ENCODE measurements at regions not wholly inside any gene's neighbourhood (a gene's known extent, or its start where the extent isn't known, plus 50 kb on each side); places are given as distances from the start of the nearest gene placed in this dataset.

GRCh38 chr10:3277566-3277965 lies 105.0 kb upstream of the PITRM1 start:
- no peak overlapping the region for H3K27ac ChIP-seq (ENCODE audit: low read depth, low read length)
- no peaks in the 10 kb centered on the region for H3K9me3 ChIP-seq (ENCODE audit: control insufficient read depth in 1 of 2, low read length in 2 of 2)
- H3K9ac ChIP-seq (ENCODE audit: low read depth in 1 of 2, low read length in 2 of 2): no peak overlapping the region
- no peaks in the 10 kb centered on the region for H3K36me3 ChIP-seq (ENCODE audit: control insufficient read depth in 1 of 2, insufficient read depth in 2 of 2, low read length in 2 of 2)
- no peak overlapping the region for H3K4me3 ChIP-seq (ENCODE audit: low read depth in 1 of 2, low read length in 2 of 2)
- H3K27me3 ChIP-seq (ENCODE audit: control insufficient read depth in 1 of 2, insufficient read depth in 2 of 2, low read length in 2 of 2): no peaks in the 10 kb centered on the region
- H3K4me1 ChIP-seq (ENCODE audit: control insufficient read depth in 1 of 2, insufficient read depth in 2 of 2, low read length in 2 of 2): no peaks in the 10 kb centered on the region

- H3K4me1 ChIP-seq (ENCODE audit: control insufficient read depth in 1 of 2, insufficient read depth in 2 of 2, low read length in 2 of 2): no peaks in the 10 kb centered on the region
- no peak overlapping the region for H3K27ac ChIP-seq (ENCODE audit: low read depth, low read length)
- H3K27me3 ChIP-seq (ENCODE audit: control insufficient read depth in 1 of 2, insufficient read depth in 2 of 2, low read length in 2 of 2): peaks cover 0 to 3% of the 10 kb centered on the region in 2 donors
- H3K4me3 ChIP-seq (ENCODE audit: low read depth in 1 of 2, low read length in 2 of 2): no peak overlapping the region
- H3K9me3 ChIP-seq (ENCODE audit: control insufficient read depth in 1 of 2, low read length in 2 of 2): no peaks in the 10 kb centered on the region
- no peak overlapping the region for H3K9ac ChIP-seq (ENCODE audit: low read depth in 1 of 2, low read length in 2 of 2)
- no peaks in the 10 kb centered on the region for H3K36me3 ChIP-seq (ENCODE audit: control insufficient read depth in 1 of 2, insufficient read depth in 2 of 2, low read length in 2 of 2)
These were observed 101.8 kb upstream of the PITRM1 start for GRCh38 chr10:3274414-3274813.

- H3K9me3 ChIP-seq (ENCODE audit: control insufficient read depth in 1 of 2, low read length in 2 of 2): no peaks in the 10 kb centered on the region
- no peaks in the 10 kb centered on the region for H3K4me1 ChIP-seq (ENCODE audit: control insufficient read depth in 1 of 2, insufficient read depth in 2 of 2, low read length in 2 of 2)
- no peak overlapping the region for H3K9ac ChIP-seq (ENCODE audit: low read depth in 1 of 2, low read length in 2 of 2)
- no peak overlapping the region for H3K27ac ChIP-seq (ENCODE audit: low read depth, low read length)
- peaks cover 0 to 3% of the 10 kb centered on the region in 2 donors for H3K27me3 ChIP-seq (ENCODE audit: control insufficient read depth in 1 of 2, insufficient read depth in 2 of 2, low read length in 2 of 2)
- no peak overlapping the region for H3K4me3 ChIP-seq (ENCODE audit: low read depth in 1 of 2, low read length in 2 of 2)
- H3K36me3 ChIP-seq (ENCODE audit: control insufficient read depth in 1 of 2, insufficient read depth in 2 of 2, low read length in 2 of 2): no peaks in the 10 kb centered on the region
These were observed 101.4 kb upstream of the PITRM1 start for GRCh38 chr10:3273966-3274365.

- Histone ChIP-seq H3K4me3 (ENCODE audit: low read depth in 1 of 2, low read length in 2 of 2) (no peak overlapping the region), H3K9me3 (ENCODE audit: control insufficient read depth in 1 of 2, low read length in 2 of 2) (no peaks in the 10 kb centered on the region), H3K27me3 (ENCODE audit: control insufficient read depth in 1 of 2, insufficient read depth in 2 of 2, low read length in 2 of 2) (peaks cover 0 to 3% of the 10 kb centered on the region in 2 donors), H3K9ac (ENCODE audit: low read depth in 1 of 2, low read length in 2 of 2) (no peak overlapping the region), H3K27ac (ENCODE audit: low read depth, low read length) (no peak overlapping the region), H3K4me1 (ENCODE audit: control insufficient read depth in 1 of 2, insufficient read depth in 2 of 2, low read length in 2 of 2) (no peaks in the 10 kb centered on the region), H3K36me3 (ENCODE audit: control insufficient read depth in 1 of 2, insufficient read depth in 2 of 2, low read length in 2 of 2) (no peaks in the 10 kb centered on the region)
These were observed 99.7 kb upstream of the PITRM1 start for GRCh38 chr10:3272300-3272699.

- no peak overlapping the region for H3K27ac ChIP-seq (ENCODE audit: low read depth, low read length)
- H3K4me1 ChIP-seq (ENCODE audit: control insufficient read depth in 1 of 2, insufficient read depth in 2 of 2, low read length in 2 of 2): no peaks in the 10 kb centered on the region
- no peaks in the 10 kb centered on the region for H3K9me3 ChIP-seq (ENCODE audit: control insufficient read depth in 1 of 2, low read length in 2 of 2)
- H3K27me3 ChIP-seq (ENCODE audit: control insufficient read depth in 1 of 2, insufficient read depth in 2 of 2, low read length in 2 of 2): peaks cover 0 to 3% of the 10 kb centered on the region in 2 donors
- no peak overlapping the region for H3K4me3 ChIP-seq (ENCODE audit: low read depth in 1 of 2, low read length in 2 of 2)
- no peaks in the 10 kb centered on the region for H3K36me3 ChIP-seq (ENCODE audit: control insufficient read depth in 1 of 2, insufficient read depth in 2 of 2, low read length in 2 of 2)
- H3K9ac ChIP-seq (ENCODE audit: low read depth in 1 of 2, low read length in 2 of 2): no peak overlapping the region
These were observed 99.0 kb upstream of the PITRM1 start for GRCh38 chr10:3271354-3272115.

GRCh38 chr10:3270577-3271316 lies 98.2 kb upstream of the PITRM1 start:
- Histone ChIP-seq H3K4me3 (ENCODE audit: low read depth in 1 of 2, low read length in 2 of 2) (no peak overlapping the region), H3K36me3 (ENCODE audit: control insufficient read depth in 1 of 2, insufficient read depth in 2 of 2, low read length in 2 of 2) (no peaks in the 10 kb centered on the region), H3K27ac (ENCODE audit: low read depth, low read length) (no peak overlapping the region), H3K27me3 (ENCODE audit: control insufficient read depth in 1 of 2, insufficient read depth in 2 of 2, low read length in 2 of 2) (peaks cover 0 to 3% of the 10 kb centered on the region in 2 donors), H3K4me1 (ENCODE audit: control insufficient read depth in 1 of 2, insufficient read depth in 2 of 2, low read length in 2 of 2) (no peaks in the 10 kb centered on the region), H3K9me3 (ENCODE audit: control insufficient read depth in 1 of 2, low read length in 2 of 2) (no peaks in the 10 kb centered on the region), H3K9ac (ENCODE audit: low read depth in 1 of 2, low read length in 2 of 2) (no peak overlapping the region)

- peaks cover 0 to 3% of the 10 kb centered on the region in 2 donors for H3K27me3 ChIP-seq (ENCODE audit: control insufficient read depth in 1 of 2, insufficient read depth in 2 of 2, low read length in 2 of 2)
- H3K27ac ChIP-seq (ENCODE audit: low read depth, low read length): no peak overlapping the region
- H3K4me1 ChIP-seq (ENCODE audit: control insufficient read depth in 1 of 2, insufficient read depth in 2 of 2, low read length in 2 of 2): no peaks in the 10 kb centered on the region
- H3K9me3 ChIP-seq (ENCODE audit: control insufficient read depth in 1 of 2, low read length in 2 of 2): no peaks in the 10 kb centered on the region
- no peak overlapping the region for H3K4me3 ChIP-seq (ENCODE audit: low read depth in 1 of 2, low read length in 2 of 2)
- H3K36me3 ChIP-seq (ENCODE audit: control insufficient read depth in 1 of 2, insufficient read depth in 2 of 2, low read length in 2 of 2): no peaks in the 10 kb centered on the region
- no peak overlapping the region for H3K9ac ChIP-seq (ENCODE audit: low read depth in 1 of 2, low read length in 2 of 2)
These were observed 95.4 kb upstream of the PITRM1 start for GRCh38 chr10:3268025-3268424.

- H3K9me3 ChIP-seq (ENCODE audit: control insufficient read depth in 1 of 2, low read length in 2 of 2): no peaks in the 10 kb centered on the region
- no peaks in the 10 kb centered on the region for H3K27me3 ChIP-seq (ENCODE audit: control insufficient read depth in 1 of 2, insufficient read depth in 2 of 2, low read length in 2 of 2)
- no peaks in the 10 kb centered on the region for H3K36me3 ChIP-seq (ENCODE audit: control insufficient read depth in 1 of 2, insufficient read depth in 2 of 2, low read length in 2 of 2)
- no peak overlapping the region for H3K9ac ChIP-seq (ENCODE audit: low read depth in 1 of 2, low read length in 2 of 2)
- H3K4me3 ChIP-seq (ENCODE audit: low read depth in 1 of 2, low read length in 2 of 2): no peak overlapping the region
- H3K4me1 ChIP-seq (ENCODE audit: control insufficient read depth in 1 of 2, insufficient read depth in 2 of 2, low read length in 2 of 2): no peaks in the 10 kb centered on the region
- no peak overlapping the region for H3K27ac ChIP-seq (ENCODE audit: low read depth, low read length)
These were observed 92.5 kb upstream of the PITRM1 start for GRCh38 chr10:3265088-3265487.

- no peaks in the 10 kb centered on the region for H3K9me3 ChIP-seq (ENCODE audit: control insufficient read depth in 1 of 2, low read length in 2 of 2)
These were observed 91.7 kb upstream of the PITRM1 start for GRCh38 chr10:3264161-3264761.

GRCh38 chr10:3263747-3264146 lies 91.2 kb upstream of the PITRM1 start:
- no peaks in the 10 kb centered on the region for H3K27me3 ChIP-seq (ENCODE audit: control insufficient read depth in 1 of 2, insufficient read depth in 2 of 2, low read length in 2 of 2)
- no peaks in the 10 kb centered on the region for H3K36me3 ChIP-seq (ENCODE audit: control insufficient read depth in 1 of 2, insufficient read depth in 2 of 2, low read length in 2 of 2)
- H3K9ac ChIP-seq (ENCODE audit: low read depth in 1 of 2, low read length in 2 of 2): no peak overlapping the region
- no peak overlapping the region for H3K27ac ChIP-seq (ENCODE audit: low read depth, low read length)
- H3K4me1 ChIP-seq (ENCODE audit: control insufficient read depth in 1 of 2, insufficient read depth in 2 of 2, low read length in 2 of 2): no peaks in the 10 kb centered on the region
- H3K9me3 ChIP-seq (ENCODE audit: control insufficient read depth in 1 of 2, low read length in 2 of 2): no peaks in the 10 kb centered on the region
- no peak overlapping the region for H3K4me3 ChIP-seq (ENCODE audit: low read depth in 1 of 2, low read length in 2 of 2)

More at GRCh38 chr10:3264161-3264761, 91.7 kb upstream of the PITRM1 start:
- no peaks in the 10 kb centered on the region for H3K27me3 ChIP-seq (ENCODE audit: control insufficient read depth in 1 of 2, insufficient read depth in 2 of 2, low read length in 2 of 2)
- no peaks in the 10 kb centered on the region for H3K4me1 ChIP-seq (ENCODE audit: control insufficient read depth in 1 of 2, insufficient read depth in 2 of 2, low read length in 2 of 2)
- H3K9ac ChIP-seq (ENCODE audit: low read depth in 1 of 2, low read length in 2 of 2): no peak overlapping the region
- no peaks in the 10 kb centered on the region for H3K36me3 ChIP-seq (ENCODE audit: control insufficient read depth in 1 of 2, insufficient read depth in 2 of 2, low read length in 2 of 2)
- H3K27ac ChIP-seq (ENCODE audit: low read depth, low read length): no peak overlapping the region
- no peak overlapping the region for H3K4me3 ChIP-seq (ENCODE audit: low read depth in 1 of 2, low read length in 2 of 2)

All from duodenal mucosa (tissue), 2 donors.